B cell (primary cell): ENCODE measurements at regions not wholly inside any gene's neighbourhood (a gene's known extent, or its start where the extent isn't known, plus 50 kb on each side); places are given as distances from the start of the nearest gene placed in this dataset.

ENCODE experiments used
- CTCF ChIP-seq: fragments of 200-600 bp; IDR thresholded peaks from one replicate; pipeline ENCODE4 v1.8.0; 2022; ENCODE audit warnings: antibody characterized with exemption, mild to moderate bottlenecking
- EZH2 ChIP-seq: IDR thresholded peaks from 2 replicates; pipeline ENCODE4 v1.6.1; 2012; ENCODE audit warnings: borderline replicate concordance, low read depth, mild to moderate bottlenecking, moderate library complexity, low read length; ENCODE audit not compliant: insufficient read depth, poor library complexity, severe bottlenecking

- TF ChIP-seq CTCF (no peak), EZH2 (no peak)
Measured at GRCh38 chr5:126265917-126266316, 157.3 kb upstream of the GRAMD2B start.
